ENCODE measurements at regions not wholly inside any gene's neighbourhood (a gene's known extent, or its start where the extent isn't known, plus 50 kb on each side); places are given as distances from the start of the nearest gene placed in this dataset.
"Not testable (repeated sequence)": the region's sequence is repeated elsewhere in the genome, so short reads cannot be mapped to it uniquely, and the experiment has no call there.

DNA sequence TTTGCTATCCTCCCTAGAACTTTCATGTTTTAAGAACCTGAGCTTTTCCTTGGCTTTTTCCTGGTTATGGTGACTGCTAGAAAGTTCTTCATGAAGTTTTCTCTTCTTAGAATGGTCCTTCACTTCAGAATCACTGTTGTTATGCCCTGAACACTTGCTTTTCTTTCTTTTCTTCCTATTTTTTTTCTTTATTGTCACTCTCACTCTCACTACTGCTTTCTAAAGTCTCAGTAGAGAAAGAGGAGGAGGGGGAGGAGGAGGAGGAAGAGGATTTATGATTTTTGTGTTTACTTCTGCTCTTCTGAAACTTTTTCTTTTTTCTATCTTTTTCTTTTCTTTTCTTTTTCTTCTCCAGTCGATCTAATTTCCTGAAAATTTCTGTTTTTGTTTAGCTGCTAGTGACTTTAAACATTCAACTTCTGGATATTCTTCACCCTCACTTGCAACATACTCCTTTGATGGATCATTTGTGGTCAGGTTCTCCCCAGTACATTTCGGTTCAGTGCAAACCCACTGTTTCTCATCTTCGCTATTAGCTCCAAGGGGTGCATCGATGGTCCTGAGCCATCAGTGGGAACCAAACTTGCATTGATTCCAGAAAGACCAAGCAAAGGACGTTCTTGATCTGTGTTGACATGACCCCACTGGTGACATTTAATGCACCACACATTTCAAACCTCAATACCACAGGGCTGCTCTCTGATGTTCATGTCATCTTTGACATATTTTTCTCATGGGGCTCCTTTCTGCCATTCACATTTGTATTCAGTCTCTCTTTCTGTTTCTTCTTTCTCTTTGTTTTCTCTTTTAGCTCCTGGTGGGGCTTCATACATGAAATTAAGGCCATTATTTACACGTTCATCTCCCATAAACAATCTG is 81.6 kb upstream of the HAND1 start:
- intact Hi-C loops (cut with micrococcal nuclease): no loop called here

DNA sequence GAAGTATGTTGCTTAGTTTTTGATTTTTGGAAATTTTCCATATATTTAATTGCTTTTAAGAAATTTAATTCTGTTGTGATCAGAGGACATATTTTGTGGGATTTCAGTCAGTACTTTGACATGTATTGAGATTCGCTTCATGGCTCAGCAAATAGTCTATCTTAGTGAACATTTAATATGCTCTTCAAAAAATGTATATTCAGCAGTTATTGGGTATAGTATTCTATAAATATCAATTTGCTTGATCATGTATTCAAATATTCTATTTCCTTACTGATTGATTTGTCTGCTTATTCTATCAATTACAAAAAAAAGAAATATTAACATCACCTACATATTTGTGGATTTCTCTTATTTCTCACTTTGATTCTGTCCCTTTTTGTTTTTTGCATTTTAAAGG is 79.5 kb upstream of the HAND1 start:
- intact Hi-C loops (cut with micrococcal nuclease): no loop called here

DNA sequence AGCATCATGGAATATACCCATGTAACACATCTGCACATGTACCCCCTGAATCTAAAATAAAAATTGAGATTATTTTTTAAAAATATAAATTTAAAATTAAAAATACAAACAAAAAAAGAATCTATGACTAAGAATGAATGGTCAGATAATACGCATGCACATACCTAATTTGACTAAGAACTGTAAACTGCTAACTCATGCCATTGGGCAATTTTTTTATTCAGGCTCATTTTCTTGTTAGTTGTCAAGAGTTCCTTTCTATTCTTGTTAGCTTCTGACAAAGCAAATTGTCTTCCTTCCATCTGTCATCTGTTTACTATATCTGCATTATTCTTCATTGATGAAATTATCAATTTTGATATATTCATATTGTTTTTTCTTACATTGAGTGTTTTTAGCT is 69.5 kb upstream of the HAND1 start:
- intact Hi-C loops (cut with micrococcal nuclease): no loop called here

DNA sequence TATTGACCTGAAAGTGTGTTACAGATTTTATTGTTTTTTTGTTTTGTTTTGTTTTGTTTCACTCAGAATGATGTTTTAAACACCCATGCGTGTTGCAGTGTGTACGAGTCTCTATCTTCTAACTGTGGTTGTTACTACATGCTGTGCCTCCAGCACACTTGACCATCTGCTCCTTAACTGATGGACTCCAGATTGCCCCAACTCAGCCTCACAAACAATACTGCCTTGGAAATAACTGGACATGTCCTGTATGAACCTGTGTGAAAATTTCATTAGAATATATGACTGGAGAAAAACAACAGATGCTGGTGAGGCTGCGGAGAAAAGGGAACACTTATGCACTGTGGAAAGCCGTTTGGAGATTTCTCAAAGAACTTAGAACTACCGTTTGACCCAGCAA is 68.7 kb upstream of the HAND1 start:
- intact Hi-C loops (cut with micrococcal nuclease): no loop called here

DNA sequence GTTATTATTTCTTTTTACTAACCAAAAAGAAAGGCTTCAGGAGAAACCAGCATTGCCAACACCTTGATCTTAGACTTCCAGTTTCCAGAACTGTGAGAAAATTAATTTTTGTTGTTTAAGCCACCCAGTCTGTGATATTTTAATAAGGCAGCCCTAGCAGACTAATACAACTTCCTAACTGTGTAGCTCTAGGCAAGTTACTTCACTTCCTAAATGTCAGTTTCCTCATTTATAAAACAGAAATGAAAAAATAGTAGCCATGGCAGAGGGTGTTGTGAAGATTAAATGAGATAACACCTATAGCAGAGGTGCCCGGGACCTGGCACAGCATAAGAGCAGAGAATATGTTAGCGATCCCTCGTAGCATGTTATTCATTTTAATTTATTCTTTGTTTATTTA is 66.6 kb upstream of the HAND1 start:
- intact Hi-C loops (cut with micrococcal nuclease): no loop called here

DNA sequence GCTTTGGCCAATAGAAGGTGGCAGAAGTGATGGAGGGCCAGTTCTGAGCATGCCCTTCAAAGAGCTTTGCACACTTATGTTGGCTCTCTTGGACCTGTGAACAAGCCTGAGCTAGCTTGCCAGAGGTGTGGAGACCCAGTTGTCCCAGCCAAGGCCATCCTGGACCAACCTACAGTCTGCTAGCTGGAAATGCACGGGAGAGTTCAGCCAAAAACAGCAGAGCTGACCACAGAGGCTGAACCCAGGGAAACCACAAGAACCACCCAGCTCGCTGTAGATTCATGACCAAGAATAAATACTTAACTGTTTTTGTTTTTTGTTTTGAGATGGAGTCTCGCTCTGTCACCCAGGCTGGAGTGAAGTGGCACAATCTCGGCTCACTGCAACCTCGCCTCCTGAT is 65.4 kb upstream of the HAND1 start:
- intact Hi-C loops (cut with micrococcal nuclease): no loop called here

DNA sequence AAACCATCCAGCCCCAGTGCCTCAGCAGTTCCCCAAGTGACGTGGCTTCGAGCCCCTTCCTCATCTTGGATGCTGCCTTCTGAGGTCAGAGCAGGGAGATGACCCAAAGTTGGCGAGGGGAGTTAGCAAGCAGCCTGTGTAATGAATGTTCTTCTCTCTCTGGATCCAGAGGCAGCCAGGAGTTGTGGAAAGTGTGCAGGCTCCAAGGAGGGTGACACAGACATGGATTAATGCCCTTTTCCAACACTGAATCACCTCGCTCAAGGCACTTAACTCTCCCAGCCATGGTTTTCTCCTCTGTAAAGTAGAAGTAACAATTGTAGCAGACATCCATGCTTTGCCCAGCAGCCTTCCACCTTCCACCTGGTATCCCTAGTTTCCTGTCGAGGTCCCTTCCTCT is 64.6 kb upstream of the HAND1 start:
- intact Hi-C loops (cut with micrococcal nuclease): no loop called here

DNA sequence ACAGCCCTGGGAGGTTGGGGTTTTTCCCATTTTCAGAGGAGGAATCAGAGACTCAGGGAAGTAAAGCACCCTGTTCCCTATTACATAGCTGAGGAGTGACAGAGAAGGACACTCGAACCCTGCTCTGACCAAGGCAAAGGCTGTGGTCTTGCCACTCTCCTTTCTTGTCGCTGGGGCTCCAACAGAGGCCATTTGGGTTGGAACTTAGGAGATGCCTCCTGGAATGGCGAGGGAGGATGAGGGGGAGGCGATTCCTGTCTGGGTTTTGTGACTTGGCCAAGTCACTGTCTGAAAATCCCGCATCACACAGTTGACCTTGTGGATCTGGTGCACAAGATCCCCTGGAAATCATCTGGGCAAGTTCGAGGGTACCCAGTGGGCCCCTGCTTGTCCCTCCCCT is 64.0 kb upstream of the HAND1 start:
- intact Hi-C loops (cut with micrococcal nuclease): no loop called here

DNA sequence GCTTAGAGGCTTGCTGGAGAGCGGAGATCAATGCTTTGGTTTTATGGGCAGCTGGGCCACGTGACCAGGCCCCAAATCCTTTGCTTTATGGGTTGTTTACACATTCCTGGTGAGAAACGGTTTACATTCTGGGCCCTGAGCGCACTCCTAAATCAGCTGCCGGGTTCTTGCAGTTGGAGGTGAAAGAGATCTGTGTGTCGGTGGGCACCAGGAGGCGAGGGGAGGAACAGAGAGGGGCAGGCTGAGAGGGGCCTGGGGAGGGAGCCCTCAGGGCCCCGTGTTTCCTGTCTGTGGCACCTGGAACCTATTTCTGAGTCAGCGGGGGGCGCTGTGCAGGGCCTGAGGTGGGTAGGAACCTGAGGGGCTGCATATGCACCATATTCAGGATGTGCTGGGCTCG is 63.5 kb upstream of the HAND1 start:
- intact Hi-C loops (cut with micrococcal nuclease): no loop called here

DNA sequence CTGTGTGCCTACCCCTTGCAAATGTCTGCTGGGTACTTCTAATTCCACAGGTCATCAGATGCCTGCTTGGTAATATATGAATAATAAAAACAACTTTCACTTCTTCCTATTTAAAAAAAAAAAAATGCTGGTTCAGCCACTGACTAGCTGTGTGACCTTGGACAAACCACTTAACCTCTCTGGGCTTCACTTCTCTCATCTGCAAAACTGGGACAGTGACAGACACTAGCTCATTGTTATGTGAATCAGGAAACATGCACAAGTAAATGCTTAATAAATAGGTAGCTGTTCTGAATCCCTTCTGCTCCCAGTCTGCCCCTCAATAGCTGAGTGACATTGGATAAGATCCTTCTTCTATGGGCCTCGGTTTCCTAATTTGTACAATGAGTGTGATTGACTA is 62.6 kb upstream of the HAND1 start:
- intact Hi-C loops (cut with micrococcal nuclease): no loop called here

DNA sequence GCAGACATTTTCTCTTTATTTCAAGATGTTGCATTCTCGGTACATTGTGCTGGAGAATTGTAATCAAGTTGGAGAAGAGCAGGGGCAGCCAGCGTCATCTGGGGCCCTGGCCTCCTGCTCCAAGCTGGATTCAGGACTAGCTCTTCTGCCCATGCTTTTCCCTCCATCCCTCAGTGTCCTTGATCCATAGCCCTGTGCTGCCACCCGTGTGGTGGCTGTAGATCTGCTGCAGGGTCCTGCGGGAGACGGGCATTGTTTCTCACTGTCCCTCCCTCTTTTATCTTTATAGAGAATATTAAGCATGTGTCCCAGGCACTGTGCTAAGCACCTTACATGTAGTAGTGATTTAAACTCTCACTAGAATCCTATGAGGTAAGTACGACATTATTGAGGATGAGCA is 60.5 kb upstream of the HAND1 start:
- intact Hi-C loops (cut with micrococcal nuclease): no loop called here

DNA sequence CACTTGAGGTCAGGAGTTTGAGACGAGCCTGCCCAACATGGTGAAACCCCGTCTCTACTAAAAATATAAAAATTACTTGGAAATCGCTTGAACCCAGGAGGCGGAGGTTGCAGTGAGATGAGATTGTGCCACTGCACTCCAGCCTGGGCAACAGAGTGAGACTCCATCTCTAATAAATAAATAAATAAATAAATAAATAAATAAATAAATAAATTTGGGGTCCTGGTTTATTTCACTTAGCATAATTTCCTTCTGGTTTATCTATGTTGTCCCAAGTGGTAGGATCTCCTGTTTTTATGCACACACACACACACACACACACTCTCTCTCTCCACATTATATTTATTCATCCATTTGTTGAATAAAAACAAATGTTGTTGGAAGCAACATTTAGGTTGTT is 58.4 kb upstream of the HAND1 start:
- intact Hi-C loops (cut with micrococcal nuclease): not testable (repeated sequence)

DNA sequence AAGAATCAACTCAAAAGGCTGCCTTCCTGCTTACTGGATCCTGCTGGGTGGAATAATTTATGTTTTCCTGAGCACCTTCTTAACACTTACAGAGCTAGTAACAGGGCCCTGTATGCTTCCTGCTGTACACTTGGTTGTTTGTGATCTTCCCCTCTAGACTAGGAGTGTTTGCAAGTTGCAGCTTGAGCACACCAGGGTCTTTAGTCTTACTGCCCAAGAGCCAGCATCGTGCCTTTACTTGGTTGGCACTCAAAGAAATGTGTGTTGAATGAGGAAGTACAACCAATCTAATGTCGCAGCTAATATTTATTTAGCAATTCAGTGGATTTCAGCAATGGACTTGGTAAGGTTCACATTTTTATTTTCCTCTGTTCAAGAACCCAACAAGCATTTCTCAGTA is 57.5 kb upstream of the HAND1 start:
- intact Hi-C loops (cut with micrococcal nuclease): no loop called here

DNA sequence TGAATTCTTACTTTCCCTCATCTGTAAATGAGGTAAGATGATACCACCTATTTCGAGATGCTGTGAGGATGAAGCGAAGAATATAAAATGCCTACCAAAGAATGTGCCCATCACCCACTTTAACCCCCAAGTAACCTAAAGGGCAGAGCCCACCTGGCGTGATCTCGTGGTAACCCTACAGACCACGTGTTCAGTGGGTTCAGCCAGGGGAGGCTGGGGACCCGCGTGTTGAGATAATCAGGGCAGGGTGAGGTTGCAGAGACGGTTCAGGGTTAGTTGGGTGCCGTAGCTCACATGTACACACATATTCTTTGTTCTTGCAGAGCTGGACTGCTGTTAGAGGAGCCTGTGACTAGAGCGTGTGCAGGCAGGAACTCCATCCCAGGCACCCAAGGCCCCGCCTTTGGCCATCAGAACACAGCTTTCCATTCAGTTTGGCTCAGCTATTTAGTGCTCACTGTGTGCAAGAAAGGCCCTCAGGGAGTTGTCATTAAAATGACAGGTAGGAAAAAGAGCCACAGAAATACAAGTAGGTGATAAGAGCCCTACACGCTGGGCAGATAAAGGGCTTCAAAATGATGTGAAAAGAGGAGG is 56.5 kb upstream of the HAND1 start:
- intact Hi-C loops (cut with micrococcal nuclease): no loop called here

DNA sequence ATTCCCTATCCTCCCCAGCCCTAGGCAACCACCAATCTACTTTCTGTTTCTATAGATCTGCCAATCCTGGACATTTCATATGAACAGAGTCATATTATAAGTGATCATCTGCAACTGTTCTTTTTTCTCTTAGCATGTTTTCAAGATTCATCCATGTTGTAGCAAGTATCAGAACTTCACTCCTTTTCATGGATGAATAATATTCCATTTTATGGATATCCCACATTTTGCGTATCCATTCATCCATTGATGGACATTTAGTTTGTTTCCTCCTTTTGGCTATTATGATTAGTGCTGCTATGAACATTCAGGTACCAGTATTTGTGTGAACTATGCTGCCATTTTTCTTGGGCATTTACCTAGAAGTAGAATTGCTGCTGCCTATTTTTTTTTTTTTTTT is 51.3 kb upstream of the HAND1 start:
- intact Hi-C loops (cut with micrococcal nuclease): no loop called here

DNA sequence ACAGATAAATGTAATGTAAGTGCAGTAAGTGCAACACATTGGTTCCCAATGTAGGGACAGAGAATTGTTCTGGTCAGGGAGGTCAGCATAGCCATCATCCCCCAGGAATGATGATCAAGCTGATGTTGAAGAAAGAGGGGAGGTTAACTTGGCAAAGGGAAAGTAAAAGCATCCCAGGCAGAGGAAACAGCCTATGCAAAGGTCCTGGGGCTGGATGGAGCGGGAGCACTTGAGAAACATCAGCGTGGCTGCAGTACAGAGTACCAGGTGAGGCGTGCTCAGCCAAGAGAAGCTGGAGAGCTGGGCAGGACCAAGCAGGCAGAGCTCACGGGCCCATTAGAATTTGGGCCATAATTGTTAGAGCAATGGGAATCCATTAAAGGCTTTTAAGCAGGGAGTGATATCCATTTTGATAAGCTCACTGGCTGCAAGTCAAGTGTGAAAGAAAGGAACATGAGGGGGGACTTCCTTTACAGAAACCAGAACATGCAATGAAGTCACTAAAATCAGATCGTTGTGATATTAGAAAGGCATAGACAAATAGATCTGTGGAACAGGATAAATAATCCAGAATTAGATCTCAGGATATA is 50.1 kb upstream of the HAND1 start:
- intact Hi-C loops (cut with micrococcal nuclease): no loop called here

All from T-helper 2 cell treated with Interferon-gamma antibody and Interleukin-4, amounts not matched to agents 100 ng/mL and 5 ng/mL, for 36 hours (primary cell).